ENCODE measurements at regions not wholly inside any gene's neighbourhood (a gene's known extent, or its start where the extent isn't known, plus 50 kb on each side); places are given as distances from the start of the nearest gene placed in this dataset.
"Not testable (repeated sequence)": the region's sequence is repeated elsewhere in the genome, so short reads cannot be mapped to it uniquely, and the experiment has no call there.

DNA sequence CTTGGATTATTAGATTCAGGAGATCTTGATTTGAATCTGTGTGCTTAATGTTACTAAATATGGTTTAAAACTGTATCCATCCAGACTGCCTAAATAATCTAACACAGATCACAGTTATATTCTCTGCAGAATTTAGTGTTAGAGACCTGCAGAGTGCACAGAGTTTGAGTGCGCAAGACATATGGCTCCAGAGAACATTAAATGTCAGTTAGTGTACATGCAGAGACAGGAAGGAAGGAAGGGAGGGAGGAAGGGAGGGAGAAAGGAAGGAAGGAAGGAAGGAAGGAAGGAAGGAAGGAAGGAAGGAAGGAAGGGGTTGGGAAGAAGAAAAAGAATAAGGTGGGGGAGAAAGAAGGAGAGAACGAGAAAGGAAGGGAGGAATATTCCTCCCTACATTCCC, 210.0 kb upstream of the COX7C start:
- no peak for DNase-seq (ENCODE audit: extremely low read depth in 1 of 11, low read depth in 9 of 11, low spot score in 4 of 11)

DNA sequence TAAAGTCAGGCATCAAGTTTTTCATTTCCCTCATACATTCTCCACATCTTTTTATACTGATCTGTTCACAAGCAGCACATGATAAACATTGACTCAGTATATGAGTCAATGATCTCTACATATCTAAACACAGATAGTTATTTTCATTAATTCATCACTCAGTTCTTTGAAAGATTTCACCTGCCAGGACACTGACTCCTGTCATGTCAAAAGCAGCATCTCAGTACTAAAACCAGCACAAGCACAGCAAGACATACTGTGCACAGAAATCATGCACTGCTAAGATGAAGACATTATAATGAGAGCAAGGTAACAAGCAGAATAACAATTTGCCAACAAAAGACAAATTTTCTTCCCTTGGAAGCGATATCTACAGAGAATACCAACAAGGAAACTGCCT, 206.1 kb upstream of the COX7C start:
- DNase-seq (ENCODE audit: extremely low read depth in 1 of 11, low read depth in 9 of 11, low spot score in 4 of 11) = no peak

DNA sequence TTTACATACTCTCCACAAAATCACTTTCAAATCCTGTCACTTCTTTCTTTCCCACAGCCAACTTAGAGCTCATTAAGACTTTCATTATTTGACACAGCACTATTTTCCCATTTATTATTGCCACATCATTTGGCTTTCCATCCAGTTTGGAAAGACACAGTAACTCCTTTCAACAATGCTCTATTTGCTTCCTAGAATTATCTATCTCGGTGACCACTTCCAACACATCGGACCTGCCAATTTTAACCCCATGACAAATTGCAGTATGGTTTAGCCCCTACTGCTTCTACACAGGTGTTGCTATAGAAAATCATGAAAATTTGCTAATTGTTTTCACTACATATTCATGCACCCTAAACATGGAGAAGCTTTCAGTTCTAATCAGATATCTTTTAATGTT, 190.6 kb upstream of the COX7C start:
- DNase-seq (ENCODE audit: extremely low read depth in 1 of 11, low read depth in 9 of 11, low spot score in 4 of 11) = no peak

DNA sequence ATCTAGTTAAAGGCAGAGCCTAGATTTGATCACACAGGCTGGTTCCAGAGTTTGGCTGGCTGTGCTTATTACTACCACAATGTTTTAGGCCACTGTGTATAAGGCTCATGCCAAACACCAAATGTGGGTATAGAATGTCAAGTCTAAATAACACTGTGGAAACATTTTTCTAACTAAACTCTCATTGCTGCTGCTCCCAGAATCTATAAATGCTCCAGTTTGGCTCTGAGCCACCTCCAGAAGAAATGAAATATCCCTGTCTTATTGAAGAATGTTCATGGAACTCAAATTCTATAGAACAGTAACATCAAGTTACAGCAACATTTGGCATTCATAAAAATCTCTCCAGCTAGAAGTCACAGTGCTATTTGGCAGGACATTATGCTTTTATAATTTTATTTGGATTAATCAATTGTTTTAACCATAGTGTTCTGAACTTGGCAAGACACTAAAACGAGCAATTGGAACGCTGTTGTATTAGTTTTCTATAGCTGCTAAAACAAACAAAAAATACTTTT, 178.1 kb upstream of the COX7C start:
- DNase-seq (ENCODE audit: extremely low read depth in 1 of 11, low read depth in 9 of 11, low spot score in 4 of 11) = no peak

DNA sequence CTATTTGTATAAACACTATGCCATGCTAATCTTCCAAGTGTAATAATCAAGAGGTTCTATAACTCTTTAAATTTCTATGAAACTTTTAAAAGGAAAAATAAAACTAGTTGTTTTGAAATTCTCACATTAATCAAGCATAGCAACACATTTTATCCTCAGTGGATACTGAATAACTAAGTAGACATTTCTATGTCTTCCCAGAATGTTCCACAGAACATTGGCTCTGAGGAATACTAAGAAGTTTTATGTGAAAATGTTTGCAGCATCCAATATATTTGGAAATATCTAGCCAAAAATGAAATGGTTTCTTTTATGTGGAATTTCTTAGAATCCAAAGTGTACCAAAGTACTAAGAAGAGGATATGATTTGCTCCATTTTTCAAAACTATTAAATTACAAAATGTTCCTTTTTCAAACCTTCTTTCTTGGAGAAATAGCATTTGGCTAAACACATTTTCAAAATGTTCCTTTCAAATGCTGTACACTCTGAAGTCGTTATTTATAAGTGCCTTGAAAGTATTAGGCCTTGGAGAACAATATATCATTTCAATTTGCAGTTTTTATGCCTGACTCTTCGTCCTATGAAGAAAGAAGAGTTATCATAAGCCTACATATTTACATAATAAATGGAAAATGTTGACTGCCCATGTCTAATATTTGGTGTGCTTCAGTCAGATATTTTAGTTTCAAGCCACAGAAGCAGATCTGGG, 175.6 kb upstream of the COX7C start:
- DNase-seq (ENCODE audit: extremely low read depth in 1 of 11, low read depth in 9 of 11, low spot score in 4 of 11) = no peak

DNA sequence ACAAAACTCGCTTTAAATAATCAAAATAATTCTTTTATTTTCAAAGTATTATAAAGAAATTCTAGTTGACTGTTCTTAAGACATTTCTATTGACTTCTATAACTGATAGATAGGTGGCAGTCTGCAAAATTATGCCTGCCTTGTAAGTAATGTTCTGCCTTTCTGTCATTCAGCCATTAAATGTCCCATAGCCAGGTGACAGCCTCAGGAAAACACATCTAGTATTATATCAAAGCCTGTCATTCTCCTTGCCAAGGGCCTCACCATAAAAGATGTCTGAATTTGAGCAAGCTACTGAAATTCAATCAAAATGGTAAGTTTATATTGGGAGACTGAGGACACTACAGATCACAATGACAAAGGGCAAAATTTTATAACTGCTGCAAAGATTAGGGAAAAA, 170.4 kb upstream of the COX7C start:
- no peak for DNase-seq (ENCODE audit: extremely low read depth in 1 of 11, low read depth in 9 of 11, low spot score in 4 of 11)

DNA sequence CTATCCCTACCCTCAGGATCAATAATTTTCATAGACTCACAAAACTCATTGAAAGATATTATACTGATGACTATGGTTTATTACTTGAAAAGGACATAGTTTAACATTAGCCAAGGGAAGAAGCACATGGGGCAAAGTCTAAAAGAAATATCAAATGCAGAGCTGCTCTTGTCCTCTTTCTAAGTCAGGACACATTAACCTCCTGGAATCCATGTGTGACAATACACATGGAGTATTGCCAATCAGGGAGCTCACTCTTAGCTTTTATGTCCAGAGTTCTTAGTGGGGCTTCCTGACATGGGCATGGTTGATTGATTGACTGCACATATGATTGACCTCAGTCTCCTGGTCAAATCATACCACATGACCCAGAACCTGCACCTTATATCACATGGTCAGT, 165.5 kb upstream of the COX7C start:
- no peak for DNase-seq (ENCODE audit: extremely low read depth in 1 of 11, low read depth in 9 of 11, low spot score in 4 of 11)

DNA sequence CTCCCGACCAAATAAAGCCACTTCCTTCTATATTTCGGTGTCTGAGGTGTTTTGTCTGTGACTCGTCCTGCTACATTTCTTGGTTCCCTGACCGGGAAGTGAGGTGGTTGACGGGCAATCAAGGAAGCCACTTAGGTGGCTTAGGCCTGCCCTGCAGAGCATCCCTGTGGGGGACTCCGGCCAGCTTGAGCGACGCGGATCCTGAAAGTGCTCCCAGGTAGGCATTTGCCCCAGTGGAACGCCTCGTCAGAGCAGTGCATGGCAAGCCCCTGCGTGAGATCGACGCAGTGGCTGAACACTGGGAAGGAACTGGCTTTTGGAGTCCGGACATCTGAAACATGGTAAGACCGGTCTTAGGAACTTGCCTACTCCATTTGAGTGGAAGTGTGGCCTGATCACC, 157.2 kb upstream of the COX7C start:
- no peak for DNase-seq (ENCODE audit: extremely low read depth in 1 of 11, low read depth in 9 of 11, low spot score in 4 of 11)

DNA sequence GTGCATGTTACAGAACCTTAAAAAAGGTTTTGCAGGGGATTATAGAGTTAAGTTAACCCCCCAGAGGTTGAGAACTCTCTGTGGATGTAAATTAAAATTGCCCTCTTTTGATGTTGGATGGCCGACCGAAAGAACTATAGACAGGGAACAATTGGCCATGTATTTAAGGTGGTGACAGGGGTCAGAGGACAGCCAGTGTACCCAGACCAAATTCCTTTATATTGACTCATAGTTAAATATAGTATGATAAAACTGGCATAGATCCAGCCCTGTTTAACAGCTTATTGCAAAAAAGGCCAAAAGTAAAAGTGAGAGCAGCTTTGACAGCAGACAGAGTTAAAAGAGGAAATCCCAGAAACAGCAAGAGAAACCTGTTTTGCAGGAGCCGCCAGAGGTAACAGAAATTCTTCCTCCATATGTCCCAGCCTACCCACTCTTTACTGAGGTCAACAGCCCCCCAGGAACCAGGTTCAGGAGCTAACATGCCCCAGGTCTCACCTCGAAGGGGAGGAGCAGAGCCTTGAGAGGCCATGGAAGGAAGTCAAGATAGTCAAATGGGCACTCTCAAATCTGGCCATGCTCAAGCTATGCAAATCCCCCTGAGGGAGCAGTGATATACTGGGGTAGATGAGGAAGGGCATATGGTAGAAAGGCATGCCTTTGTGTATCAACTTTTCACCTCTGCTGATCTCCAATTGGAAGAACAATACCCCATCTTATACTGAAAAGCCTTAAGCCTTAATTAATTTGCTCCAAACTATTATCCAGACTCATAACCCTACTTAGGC, 156.4 kb upstream of the COX7C start:
- DNase-seq (ENCODE audit: extremely low read depth in 1 of 11, low read depth in 9 of 11, low spot score in 4 of 11) = peak in 9 of 11 donors; percentile 3 to 41 (median 15)

DNA sequence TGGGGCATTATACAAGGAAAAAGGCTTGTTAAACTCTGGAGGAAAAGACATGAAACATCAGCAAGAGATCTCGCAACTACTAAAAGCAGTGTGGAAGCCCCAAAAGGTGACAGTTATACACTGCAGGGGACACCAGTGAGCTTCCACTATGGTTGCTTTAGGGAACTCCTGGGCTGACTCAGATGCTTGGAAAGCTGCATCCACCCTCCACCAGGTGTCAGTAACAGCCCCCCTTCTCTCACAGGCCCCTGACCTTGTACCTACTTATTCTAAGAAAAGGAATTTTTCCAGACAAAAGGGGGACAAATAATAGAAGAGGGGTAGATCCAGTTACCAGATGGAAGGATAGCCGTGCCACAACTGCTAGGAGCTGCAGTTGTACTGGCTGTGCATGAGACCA, 154.4 kb upstream of the COX7C start:
- DNase-seq (ENCODE audit: extremely low read depth in 1 of 11, low read depth in 9 of 11, low spot score in 4 of 11) = no peak

DNA sequence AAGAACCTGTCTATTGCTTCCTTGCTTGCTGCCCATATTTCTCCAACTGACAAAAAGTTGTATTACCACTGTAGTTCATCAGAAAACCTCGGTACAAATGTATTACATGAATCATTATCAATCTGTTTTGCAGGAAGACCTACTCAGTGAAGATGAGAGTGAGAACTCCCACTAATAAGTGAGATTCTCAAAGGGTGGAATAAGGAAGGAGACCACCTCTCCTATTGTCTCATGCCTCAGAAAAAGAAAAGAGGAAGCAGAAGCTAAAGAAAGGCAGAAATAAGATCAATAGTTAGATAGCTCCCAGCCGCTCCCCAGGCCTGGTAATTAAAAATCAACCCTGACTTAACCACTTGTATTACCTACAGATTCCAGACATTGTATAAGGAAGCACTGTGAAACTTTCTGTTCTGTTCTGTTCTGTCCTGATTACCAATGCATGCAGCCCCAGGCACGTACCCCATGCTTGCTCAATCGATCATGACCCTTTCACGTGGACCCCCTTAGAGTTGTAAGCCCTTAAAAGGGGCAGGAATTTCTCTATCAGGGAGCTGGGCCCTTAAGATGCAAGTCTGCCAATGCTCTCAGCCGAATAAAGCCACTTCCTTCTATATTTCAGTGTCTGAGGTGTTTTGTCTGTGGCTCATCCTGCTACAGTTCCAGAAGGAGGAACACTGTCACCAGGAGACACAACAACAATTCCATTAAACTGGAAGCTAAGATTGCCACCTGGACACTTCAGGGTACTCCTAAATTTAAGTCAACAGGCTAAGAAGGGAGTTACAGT, 152.5 kb upstream of the COX7C start:
- no peak for DNase-seq (ENCODE audit: extremely low read depth in 1 of 11, low read depth in 9 of 11, low spot score in 4 of 11)

DNA sequence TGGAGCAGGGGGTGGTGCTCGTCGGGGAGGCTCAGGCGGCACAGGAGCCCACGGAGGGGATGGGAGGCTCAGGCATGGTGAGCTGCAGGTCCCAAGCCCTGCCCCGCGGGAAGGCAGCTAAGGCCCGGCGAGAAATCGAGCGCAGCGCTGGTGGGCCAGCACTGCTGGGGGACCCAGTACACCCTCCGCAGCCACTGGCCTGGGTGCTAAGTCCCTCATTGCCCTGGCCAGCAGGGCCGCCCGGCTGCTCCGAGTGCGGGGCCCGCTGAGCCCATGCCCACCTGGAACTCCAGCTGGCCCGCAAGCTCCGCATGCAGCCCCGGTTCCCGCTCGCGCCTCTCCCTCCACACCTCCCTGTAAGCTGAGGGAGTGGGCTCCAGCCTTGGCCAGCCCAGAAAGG, 151.0 kb upstream of the COX7C start:
- not testable (repeated sequence) for DNase-seq (ENCODE audit: extremely low read depth in 1 of 11, low read depth in 9 of 11, low spot score in 4 of 11)

DNA sequence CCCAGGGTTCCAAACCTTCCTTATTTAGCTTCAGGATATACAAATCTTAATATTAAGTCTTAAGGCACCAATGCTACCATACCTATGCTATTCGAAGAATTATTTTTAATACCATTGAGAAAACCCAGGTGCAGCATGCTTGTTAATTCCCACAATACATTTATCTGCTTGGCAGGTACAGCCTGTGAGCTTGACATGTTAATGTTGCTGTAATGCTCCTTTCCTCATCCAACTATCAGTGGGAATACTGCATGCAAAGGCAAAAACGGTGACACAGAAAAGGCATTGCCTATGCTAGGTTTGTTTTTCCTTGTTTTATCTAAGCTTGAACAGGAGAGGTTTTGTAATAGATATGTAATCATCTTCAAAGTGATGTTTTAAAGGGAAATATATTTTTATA, 135.7 kb upstream of the COX7C start:
- no peak for DNase-seq (ENCODE audit: extremely low read depth in 1 of 11, low read depth in 9 of 11, low spot score in 4 of 11)

DNA sequence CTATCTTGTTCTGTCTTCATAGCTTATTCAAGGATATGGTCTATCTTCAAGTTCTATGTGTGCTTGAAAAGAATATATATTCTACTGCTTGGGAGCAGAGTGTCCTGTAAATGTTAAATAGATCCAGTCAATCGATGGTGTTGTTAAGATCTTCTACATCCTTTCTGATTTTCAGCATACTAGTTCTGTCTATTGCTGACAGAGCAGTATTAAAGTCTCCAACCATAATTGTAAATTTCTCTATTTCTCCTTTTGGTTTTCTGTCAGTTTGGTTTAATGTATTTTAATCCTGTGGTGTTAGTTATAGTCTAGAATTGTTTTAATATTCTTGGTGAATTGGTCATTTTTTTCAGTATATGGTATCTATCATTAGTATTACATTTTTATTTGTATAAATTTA, 124.0 kb upstream of the COX7C start:
- DNase-seq (ENCODE audit: extremely low read depth in 1 of 11, low read depth in 9 of 11, low spot score in 4 of 11) = no peak

DNA sequence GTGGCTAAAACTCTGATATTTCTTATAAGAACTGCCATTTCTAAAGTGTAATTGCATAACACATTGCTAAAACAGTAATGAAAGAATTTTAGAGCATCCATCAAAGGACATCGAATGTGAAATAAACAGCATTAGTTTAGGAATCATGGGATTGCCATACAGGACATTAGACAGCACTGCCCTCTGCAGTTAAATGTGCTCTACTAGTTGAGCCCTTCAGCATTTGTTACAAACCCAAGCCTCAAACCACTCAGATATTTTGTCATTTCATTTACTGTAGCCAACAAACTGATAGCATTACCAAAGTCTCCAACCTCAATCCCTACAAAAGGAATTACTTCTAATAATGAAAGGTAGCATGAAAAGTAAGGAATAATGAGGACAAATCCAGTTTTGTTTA, 116.8 kb upstream of the COX7C start:
- no peak for DNase-seq (ENCODE audit: extremely low read depth in 1 of 11, low read depth in 9 of 11, low spot score in 4 of 11)

DNA sequence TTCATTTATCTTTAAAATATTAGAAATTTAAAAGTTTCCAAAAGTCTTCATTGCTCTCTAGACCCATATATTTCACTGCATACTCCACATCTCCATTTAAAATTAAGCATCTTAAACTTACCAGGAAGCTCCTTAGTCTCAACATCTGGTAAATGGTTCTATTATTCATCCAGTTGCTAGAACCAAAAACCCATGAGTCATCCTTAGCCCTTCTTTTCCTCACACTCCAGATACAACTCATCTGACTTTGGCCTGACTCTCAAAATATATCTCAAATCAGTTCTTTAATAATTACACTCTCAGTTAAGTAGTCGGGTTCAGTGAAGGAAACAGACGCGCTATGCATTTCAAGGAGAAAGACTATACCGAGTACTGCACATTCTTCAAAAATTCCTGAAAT, 110.2 kb upstream of the COX7C start:
- DNase-seq (ENCODE audit: extremely low read depth in 1 of 11, low read depth in 9 of 11, low spot score in 4 of 11) = no peak

DNA sequence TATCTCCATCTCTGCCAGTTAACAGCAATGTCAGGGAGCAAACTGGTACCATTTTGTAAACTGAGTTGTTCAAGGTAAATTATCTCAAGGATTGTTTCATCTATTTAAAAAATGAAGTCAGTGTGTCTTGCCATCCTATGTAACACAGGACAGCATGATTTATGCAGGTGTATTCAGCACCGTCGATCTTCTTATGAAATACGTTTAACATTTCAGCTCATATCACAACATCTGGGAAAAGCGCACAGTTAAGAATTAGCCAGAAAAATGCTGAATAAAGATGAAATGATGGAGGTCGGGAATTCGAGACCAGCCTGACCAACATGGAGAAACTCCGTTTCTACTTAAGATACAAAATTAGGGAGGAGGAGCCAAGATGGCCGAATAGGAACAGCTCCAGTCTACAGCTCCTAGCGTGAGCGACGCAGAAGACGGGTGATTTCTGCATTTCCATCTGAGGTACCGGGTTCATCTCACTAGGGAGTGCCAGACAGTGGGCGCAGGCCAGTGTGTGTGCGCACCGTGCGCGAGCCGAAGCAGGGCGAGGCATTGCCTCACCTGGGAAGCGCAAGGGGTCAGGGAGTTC, 107.3 kb upstream of the COX7C start:
- DNase-seq (ENCODE audit: extremely low read depth in 1 of 11, low read depth in 9 of 11, low spot score in 4 of 11) = not testable (repeated sequence)

DNA sequence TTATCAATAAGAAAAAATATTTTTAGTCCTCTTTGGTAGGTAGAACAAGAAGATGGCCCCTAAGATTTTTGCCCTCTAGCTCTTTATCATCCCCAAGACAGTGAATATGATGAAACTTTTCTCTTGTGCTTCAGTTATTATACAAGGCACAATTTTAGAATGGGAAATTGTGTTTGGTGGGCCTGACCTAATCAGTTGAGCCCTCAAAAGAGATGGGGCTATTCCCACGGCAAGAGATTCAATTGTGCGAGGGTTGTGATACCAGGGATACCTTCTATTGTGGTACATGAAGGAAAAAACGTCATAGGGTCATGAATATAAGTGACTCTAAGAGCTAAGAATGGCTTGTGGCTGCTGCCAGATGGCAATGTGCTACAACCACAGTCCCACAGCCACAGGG, 94.0 kb upstream of the COX7C start:
- DNase-seq (ENCODE audit: extremely low read depth in 1 of 11, low read depth in 9 of 11, low spot score in 4 of 11) = no peak

DNA sequence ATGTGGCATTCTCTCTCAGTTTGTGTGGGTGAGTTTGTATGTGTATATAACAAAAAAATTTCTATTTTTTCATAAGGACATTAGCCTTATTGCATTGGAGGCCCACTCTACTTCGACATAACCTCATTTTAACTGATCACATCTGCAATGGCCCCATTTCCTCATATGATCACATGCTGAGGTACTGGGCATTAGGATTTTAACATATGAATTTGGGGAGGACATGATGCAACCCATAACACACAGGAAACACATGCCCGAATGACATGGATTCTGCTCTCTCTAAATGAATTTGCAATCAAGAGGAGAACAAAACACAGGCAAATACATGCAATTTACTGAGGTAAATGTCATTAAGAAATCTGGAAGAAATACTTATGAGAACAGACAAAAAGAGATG, 92.1 kb upstream of the COX7C start:
- no peak for DNase-seq (ENCODE audit: extremely low read depth in 1 of 11, low read depth in 9 of 11, low spot score in 4 of 11)

All from renal cortex interstitium (tissue), 11 donors.